Kasumi-1 (cell line): ENCODE measurements at regions not wholly inside any gene's neighbourhood (a gene's known extent, or its start where the extent isn't known, plus 50 kb on each side); places are given as distances from the start of the nearest gene placed in this dataset.
"Not testable (repeated sequence)": the region's sequence is repeated elsewhere in the genome, so short reads cannot be mapped to it uniquely, and the experiment has no call there.

Experiments
- DNase-seq, 2 experiments: peaks; one replicate each; lab custom pipeline; 2025; lab: John Stamatoyannopoulos, UW

- DNase-seq: no peak
Measured at GRCh38 chr2:56021136-56021474, 97.5 kb upstream of the EFEMP1 start.

- DNase-seq: no peak
Measured at GRCh38 chr2:56021579-56021978, 98.0 kb upstream of the EFEMP1 start.

GRCh38 chr2:56025469-56026193 lies 102.0 kb upstream of the EFEMP1 start:
- no peak for DNase-seq

GRCh38 chr2:56026828-56027227 lies 103.2 kb upstream of the EFEMP1 start:
- no peak for DNase-seq

GRCh38 chr2:56030062-56030461 lies 106.5 kb upstream of the EFEMP1 start:
- DNase-seq: no peak

GRCh38 chr2:56030901-56031300 lies 107.3 kb upstream of the EFEMP1 start:
- DNase-seq: no peak

- DNase-seq: no peak
Measured at GRCh38 chr2:56034258-56034657, 110.7 kb upstream of the EFEMP1 start.

GRCh38 chr2:56040189-56040588 lies 116.6 kb upstream of the EFEMP1 start:
- no peak for DNase-seq

GRCh38 chr2:56040834-56041233 lies 117.3 kb upstream of the EFEMP1 start:
- no peak for DNase-seq

- no peak for DNase-seq
Measured at GRCh38 chr2:56047136-56047535, 123.6 kb upstream of the EFEMP1 start.

- DNase-seq: no peak
Measured at GRCh38 chr2:56049233-56049845, 125.8 kb upstream of the EFEMP1 start.

- DNase-seq: no peak
Measured at GRCh38 chr2:56053679-56054078, 130.1 kb upstream of the EFEMP1 start.

- DNase-seq: no peak
Measured at GRCh38 chr2:56055405-56055804, 128.4 kb upstream of the CCDC85A start.

GRCh38 chr2:56061327-56061726 lies 122.5 kb upstream of the CCDC85A start:
- DNase-seq: not testable (repeated sequence)

- no peak for DNase-seq
Measured at GRCh38 chr2:56068746-56069145, 115.0 kb upstream of the CCDC85A start.

- DNase-seq: peak; percentile 19 to 23
Measured at GRCh38 chr2:56077359-56077915, 106.4 kb upstream of the CCDC85A start.

GRCh38 chr2:56082665-56083064 lies 101.1 kb upstream of the CCDC85A start:
- DNase-seq: no peak

GRCh38 chr2:56084111-56084901 lies 99.5 kb upstream of the CCDC85A start:
- DNase-seq: no peak

- DNase-seq: no peak
Measured at GRCh38 chr2:56086336-56086735, 97.5 kb upstream of the CCDC85A start.

- DNase-seq: no peak
Measured at GRCh38 chr2:56088411-56088810, 95.4 kb upstream of the CCDC85A start.

- DNase-seq: no peak
Measured at GRCh38 chr2:56089931-56090330, 93.9 kb upstream of the CCDC85A start.

GRCh38 chr2:56099963-56100362 lies 83.8 kb upstream of the CCDC85A start:
- no peak for DNase-seq

GRCh38 chr2:56100791-56101312 lies 82.9 kb upstream of the CCDC85A start:
- DNase-seq: no peak
